ENCODE measurements at regions not wholly inside any gene's neighbourhood (a gene's known extent, or its start where the extent isn't known, plus 50 kb on each side); places are given as distances from the start of the nearest gene placed in this dataset.

DNA sequence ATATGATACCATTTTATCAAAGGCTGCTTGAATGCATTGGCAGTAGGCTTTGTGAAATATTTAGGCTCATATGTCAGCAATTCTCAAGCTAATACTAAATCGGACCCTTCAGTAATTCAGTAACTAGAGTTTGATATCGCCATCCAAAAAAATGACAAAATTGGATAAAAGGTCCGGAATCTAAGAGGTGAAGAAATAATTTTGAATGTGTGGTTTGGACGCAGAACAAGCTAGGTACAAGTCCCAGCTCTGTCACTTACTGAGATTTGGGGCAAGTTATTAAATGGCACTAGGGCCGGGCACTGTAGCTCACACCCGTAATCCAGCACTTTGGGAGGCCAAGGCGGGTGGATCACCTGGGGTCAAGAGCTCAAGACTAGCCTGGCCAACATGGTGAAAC, 956.5 kb downstream of the CDH11 start:
- ChIA-PET CTCF (no interaction called here), POLR2A (no interaction called here)
- Mint-ChIP-seq H3K4me3 (no peak overlapping the region), H3K27ac (no peak overlapping the region), H3K36me3 (ENCODE audit: low read depth) (no peaks in the 10 kb centered on the region), H3K9me3 (peaks cover 4% of the 10 kb centered on the region), H3K27me3 (no peaks in the 10 kb centered on the region), H3K4me1 (no peaks in the 10 kb centered on the region)
- intact Hi-C loops (cut with micrococcal nuclease), result no loop called here
- no peak for DNase-seq
- no peak for TF ChIP-seq CTCF (IDR thresholded peaks at IDR 0.05)
- ATAC-seq (ENCODE audit: low read depth), result no peak

- Mint-ChIP-seq H3K27ac (no peak overlapping the region), H3K36me3 (ENCODE audit: low read depth) (no peaks in the 10 kb centered on the region), H3K4me1 (no peaks in the 10 kb centered on the region), H3K27me3 (no peaks in the 10 kb centered on the region), H3K4me3 (no peak overlapping the region), H3K9me3 (no peaks in the 10 kb centered on the region)
- intact Hi-C loops (cut with micrococcal nuclease), result no loop called here
- DNase-seq (no peak), ATAC-seq (ENCODE audit: low read depth) (no peak)
- TF ChIP-seq CTCF (IDR thresholded peaks at IDR 0.05), result no peak
- POLR2A ChIA-PET, result no interaction called here
- CTCF ChIA-PET, result no interaction called here
Observed at GRCh38 chr16:64162613-64163375, 959.1 kb downstream of the CDH11 start.

GRCh38 chr16:64159976-64160375, 961.9 kb downstream of the CDH11 start:
- no peak for ATAC-seq (ENCODE audit: low read depth)
- intact Hi-C loops (cut with micrococcal nuclease), result no loop called here
- TF ChIP-seq CTCF (IDR thresholded peaks at IDR 0.05), result no peak
- DNase-seq, result no peak
- Mint-ChIP-seq H3K36me3 (ENCODE audit: low read depth) (no peaks in the 10 kb centered on the region), H3K27ac (no peak overlapping the region), H3K4me1 (no peaks in the 10 kb centered on the region), H3K9me3 (peaks cover 3% of the 10 kb centered on the region), H3K4me3 (no peak overlapping the region), H3K27me3 (no peaks in the 10 kb centered on the region)
- ChIA-PET POLR2A (no interaction called here), CTCF (no interaction called here)

DNA sequence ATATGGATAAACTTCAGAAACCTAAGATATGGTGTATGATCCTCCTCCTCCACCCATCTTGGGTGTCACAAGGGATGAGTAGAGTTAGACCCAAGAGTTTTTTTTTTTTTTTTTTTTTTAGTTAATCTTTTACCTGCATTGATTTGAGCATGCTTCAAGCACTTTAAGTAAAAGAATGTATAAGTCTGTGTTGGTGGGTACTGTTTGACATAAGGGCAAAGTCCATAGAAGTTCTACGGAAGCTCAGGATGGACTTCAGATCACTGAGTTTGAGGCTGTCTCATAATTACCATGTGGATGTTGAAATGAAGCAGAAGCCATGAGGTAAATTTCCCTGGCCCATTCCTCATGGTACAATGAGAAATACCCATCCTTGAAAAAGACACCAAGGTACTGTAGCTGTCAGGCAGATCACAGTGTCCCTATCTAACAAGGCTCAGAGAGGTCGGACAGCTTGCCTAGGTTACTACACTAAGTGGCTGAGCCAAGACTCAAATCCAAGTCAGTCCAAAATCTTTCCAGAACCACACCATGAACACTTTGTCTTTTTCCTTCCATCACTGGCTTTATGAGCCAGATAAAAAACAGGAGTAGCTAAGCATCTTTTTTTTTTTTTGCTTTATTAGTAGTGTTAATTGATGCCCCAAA, 962.8 kb downstream of the CDH11 start:
- no peak overlapping the region for H3K27ac Mint-ChIP-seq
- intact Hi-C loops (cut with micrococcal nuclease), result no loop called here
- no peak for TF ChIP-seq CTCF (IDR thresholded peaks at IDR 0.05)
- H3K9me3 Mint-ChIP-seq, result peaks cover 3% of the 10 kb centered on the region
- H3K4me1 Mint-ChIP-seq, result no peaks in the 10 kb centered on the region
- DNase-seq, result no peak
- H3K27me3 Mint-ChIP-seq, result no peaks in the 10 kb centered on the region
- no peaks in the 10 kb centered on the region for H3K36me3 Mint-ChIP-seq (ENCODE audit: low read depth)
- POLR2A ChIA-PET, result no interaction called here
- H3K4me3 Mint-ChIP-seq, result no peak overlapping the region
- CTCF ChIA-PET, result no interaction called here
- ATAC-seq (ENCODE audit: low read depth), result no peak

GRCh38 chr16:64153718-64154117, 968.1 kb downstream of the CDH11 start:
- no peak overlapping the region for H3K4me3 Mint-ChIP-seq
- TF ChIP-seq CTCF (IDR thresholded peaks at IDR 0.05), result no peak
- no peaks in the 10 kb centered on the region for H3K27me3 Mint-ChIP-seq
- ChIA-PET CTCF (no interaction called here), POLR2A (no interaction called here)
- H3K27ac Mint-ChIP-seq, result no peak overlapping the region
- ATAC-seq (ENCODE audit: low read depth) (no peak), DNase-seq (no peak)
- peaks cover 4% of the 10 kb centered on the region for H3K9me3 Mint-ChIP-seq
- no peaks in the 10 kb centered on the region for H3K4me1 Mint-ChIP-seq
- intact Hi-C loops (cut with micrococcal nuclease), result no loop called here
- no peaks in the 10 kb centered on the region for H3K36me3 Mint-ChIP-seq (ENCODE audit: low read depth)

All from activated B cell treated with CpG ODN at 0.5 μM for 24 hours (primary cell).